ENCODE measurements at regions not wholly inside any gene's neighbourhood (a gene's known extent, or its start where the extent isn't known, plus 50 kb on each side); places are given as distances from the start of the nearest gene placed in this dataset.

GRCh38 chr11:110878513-110878912 lies 166.3 kb upstream of the ARHGAP20 start:
- H3K9ac ChIP-seq (ENCODE audit: extremely low read depth, insufficient read length, low read length) = no peak overlapping the region
- H2BK5ac ChIP-seq (ENCODE audit: insufficient read length, low read length) = no peak overlapping the region
- no peak overlapping the region for H3T11ph ChIP-seq (ENCODE audit: low read length)
- H3K4me1 ChIP-seq (ENCODE audit: insufficient read depth, low read length) = no peaks in the 10 kb centered on the region
- no peaks in the 10 kb centered on the region for H3K9me3 ChIP-seq (ENCODE audit: control insufficient read depth, low read depth, low read length)
- H3K27ac Mint-ChIP-seq = no peak overlapping the region
- H4K20me1 ChIP-seq (ENCODE audit: control insufficient read depth, insufficient read depth, insufficient read length) = no peaks in the 10 kb centered on the region
- no peaks in the 10 kb centered on the region for H3K9me3 Mint-ChIP-seq
- H2AFZ ChIP-seq (ENCODE audit: low read length) = no peak overlapping the region
- TF ChIP-seq, protein P1, sequence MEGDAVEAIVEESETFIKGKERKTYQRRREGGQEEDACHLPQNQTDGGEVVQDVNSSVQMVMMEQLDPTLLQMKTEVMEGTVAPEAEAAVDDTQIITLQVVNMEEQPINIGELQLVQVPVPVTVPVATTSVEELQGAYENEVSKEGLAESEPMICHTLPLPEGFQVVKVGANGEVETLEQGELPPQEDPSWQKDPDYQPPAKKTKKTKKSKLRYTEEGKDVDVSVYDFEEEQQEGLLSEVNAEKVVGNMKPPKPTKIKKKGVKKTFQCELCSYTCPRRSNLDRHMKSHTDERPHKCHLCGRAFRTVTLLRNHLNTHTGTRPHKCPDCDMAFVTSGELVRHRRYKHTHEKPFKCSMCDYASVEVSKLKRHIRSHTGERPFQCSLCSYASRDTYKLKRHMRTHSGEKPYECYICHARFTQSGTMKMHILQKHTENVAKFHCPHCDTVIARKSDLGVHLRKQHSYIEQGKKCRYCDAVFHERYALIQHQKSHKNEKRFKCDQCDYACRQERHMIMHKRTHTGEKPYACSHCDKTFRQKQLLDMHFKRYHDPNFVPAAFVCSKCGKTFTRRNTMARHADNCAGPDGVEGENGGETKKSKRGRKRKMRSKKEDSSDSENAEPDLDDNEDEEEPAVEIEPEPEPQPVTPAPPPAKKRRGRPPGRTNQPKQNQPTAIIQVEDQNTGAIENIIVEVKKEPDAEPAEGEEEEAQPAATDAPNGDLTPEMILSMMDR (conservative IDR thresholded peaks at IDR 0.05) = no peak
- H3K23ac ChIP-seq (ENCODE audit: insufficient read length, low read depth, low read length) = no peak overlapping the region
- no peak overlapping the region for H3K4me2 ChIP-seq (ENCODE audit: insufficient read depth, insufficient read length, low read length)
- H3K18ac ChIP-seq (ENCODE audit: insufficient read length, low read depth, low read length) = no peak overlapping the region
- H3K4me1 Mint-ChIP-seq = no peaks in the 10 kb centered on the region
- no peak overlapping the region for H3K56ac ChIP-seq (ENCODE audit: insufficient read length, low read depth, low read length)
- no peak for DNase-seq
- no peak overlapping the region for H4K8ac ChIP-seq (replicated peaks; ENCODE audit: insufficient read length, low read depth, low read length)
- H3K79me2 ChIP-seq (ENCODE audit: insufficient read depth, low read length) = no peaks in the 10 kb centered on the region
- H2AK5ac ChIP-seq (ENCODE audit: insufficient read length, low read length) = no peak overlapping the region
- H4K91ac ChIP-seq (ENCODE audit: insufficient read length, low read depth, low read length) = no peak overlapping the region
- no peak overlapping the region for H3K4ac ChIP-seq (ENCODE audit: low read depth, low read length)
- no peaks in the 10 kb centered on the region for H3K27me3 Mint-ChIP-seq (ENCODE audit: low read depth)
- WGBS (ENCODE audit: extremely low coverage, insufficient read length, low lambda C conversion rate) = no CpG with 5 or more reads among the region's 1 CpG
- no peak overlapping the region for H2BK120ac ChIP-seq (ENCODE audit: low read depth, low read length, poor library complexity, severe bottlenecking)
- no peak overlapping the region for H2BK15ac ChIP-seq (ENCODE audit: low read depth, low read length)
- no peaks in the 10 kb centered on the region for H3K79me1 ChIP-seq (ENCODE audit: insufficient read depth, low read depth, low read length, poor library complexity, severe bottlenecking)
- no peak overlapping the region for H2BK20ac ChIP-seq (ENCODE audit: low read depth, low read length, poor library complexity, severe bottlenecking)
- no peaks in the 10 kb centered on the region for H3K36me3 Mint-ChIP-seq (ENCODE audit: insufficient read depth in 1 of 3, low read depth in 3 of 3)
- no peaks in the 10 kb centered on the region for H3K23me2 ChIP-seq (ENCODE audit: insufficient read length, low read depth, low read length, poor library complexity, severe bottlenecking)
- no peak overlapping the region for H2BK12ac ChIP-seq (ENCODE audit: insufficient read length, low read depth, low read length)
- no peak overlapping the region for H3K4me3 Mint-ChIP-seq
- H4K5ac ChIP-seq (ENCODE audit: insufficient read length, low read depth, low read length) = no peak overlapping the region
- no peak overlapping the region for H3K27ac ChIP-seq (ENCODE audit: insufficient read length, low read depth, low read length)
- H3K14ac ChIP-seq (ENCODE audit: insufficient read depth, low read length) = no peak overlapping the region
- H3K27me3 ChIP-seq (ENCODE audit: insufficient read depth, low read length) = no peaks in the 10 kb centered on the region
